AG09309 (cell line): ENCODE measurements at regions not wholly inside any gene's neighbourhood (a gene's known extent, or its start where the extent isn't known, plus 50 kb on each side); places are given as distances from the start of the nearest gene placed in this dataset.

ENCODE experiments used
- DNase-seq: peaks from one replicate; pipeline ENCODE4 v3.0.0-alpha.2; 2010; ENCODE audit warnings: low read depth
- H3K4me3 ChIP-seq: 2 replicates; pipeline ENCODE4 v1.5.1; 2011; ENCODE audit warnings: mild to moderate bottlenecking, low read depth, low read length, moderate library complexity; ENCODE audit not compliant: control insufficient read depth
- CTCF ChIP-seq: IDR thresholded peaks from 2 replicates; pipeline ENCODE4 v1.5.1; 2011; ENCODE audit warnings: mild to moderate bottlenecking, low read depth, low read length, inconsistent platforms; ENCODE audit not compliant: insufficient read depth, control insufficient read depth; ENCODE audit errors: missing control alignments

DNA sequence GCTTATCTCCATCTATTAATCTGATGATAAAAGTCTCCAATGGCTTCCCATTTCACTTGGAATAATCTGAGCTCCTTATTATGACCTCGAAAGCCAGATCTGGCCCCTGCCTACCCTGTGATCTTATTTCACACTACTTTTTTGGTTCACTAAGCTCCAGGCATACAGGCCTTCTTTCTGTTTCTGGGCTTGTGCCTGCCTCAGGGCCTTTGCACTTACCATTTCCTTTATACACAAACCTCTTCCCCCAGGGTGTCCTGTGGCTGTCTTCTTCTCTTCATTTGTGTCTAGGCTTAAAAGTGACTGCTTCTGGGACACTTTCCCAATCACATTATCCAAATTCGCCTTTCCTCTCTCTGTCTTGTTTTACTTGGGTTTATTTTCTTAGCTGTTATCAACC, 478.8 kb downstream of the LRIG3 start:
- H3K4me3 ChIP-seq, result no peak overlapping the region
- DNase-seq, result no peak
- TF ChIP-seq CTCF, result no peak

DNA sequence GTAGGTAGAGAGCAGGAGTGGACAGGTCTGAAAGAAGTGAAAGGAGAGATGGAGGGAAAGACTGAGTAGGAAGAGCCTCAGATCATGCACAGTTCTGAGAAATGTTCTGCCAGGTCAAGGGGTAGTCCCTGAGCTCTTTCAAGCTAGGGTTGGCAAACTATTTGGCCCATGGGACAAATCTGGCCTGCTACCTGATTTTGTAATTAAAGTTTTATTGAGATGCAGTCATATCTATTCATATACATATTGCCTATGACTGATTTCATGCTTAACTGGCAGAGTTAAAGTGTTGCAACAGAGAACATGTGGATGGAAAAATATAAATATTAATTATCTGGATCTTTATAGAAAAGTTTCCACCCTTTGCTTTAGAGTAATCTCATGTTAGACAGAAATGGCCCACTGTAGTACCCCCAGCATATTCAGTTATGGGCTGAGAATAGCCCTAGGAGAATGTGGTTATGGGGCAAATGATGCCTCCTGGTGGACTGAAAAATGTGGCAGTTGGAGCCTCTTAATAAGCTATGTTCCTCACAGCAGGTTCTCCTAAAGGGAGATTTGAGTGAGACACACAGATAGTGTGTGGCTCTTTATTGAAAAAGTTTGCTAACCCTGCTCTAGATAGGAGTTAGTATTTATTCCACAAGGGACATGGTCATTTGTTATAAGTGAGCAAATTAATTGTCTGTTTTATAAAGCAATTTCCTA, 476.9 kb downstream of the LRIG3 start:
- DNase-seq, result no peak
- no peak overlapping the region for H3K4me3 ChIP-seq
- TF ChIP-seq CTCF, result peak; percentile 49

GRCh38 chr12:58443981-58444371, 476.3 kb downstream of the LRIG3 start:
- no peak for TF ChIP-seq CTCF
- no peak for DNase-seq
- no peak overlapping the region for H3K4me3 ChIP-seq

DNA sequence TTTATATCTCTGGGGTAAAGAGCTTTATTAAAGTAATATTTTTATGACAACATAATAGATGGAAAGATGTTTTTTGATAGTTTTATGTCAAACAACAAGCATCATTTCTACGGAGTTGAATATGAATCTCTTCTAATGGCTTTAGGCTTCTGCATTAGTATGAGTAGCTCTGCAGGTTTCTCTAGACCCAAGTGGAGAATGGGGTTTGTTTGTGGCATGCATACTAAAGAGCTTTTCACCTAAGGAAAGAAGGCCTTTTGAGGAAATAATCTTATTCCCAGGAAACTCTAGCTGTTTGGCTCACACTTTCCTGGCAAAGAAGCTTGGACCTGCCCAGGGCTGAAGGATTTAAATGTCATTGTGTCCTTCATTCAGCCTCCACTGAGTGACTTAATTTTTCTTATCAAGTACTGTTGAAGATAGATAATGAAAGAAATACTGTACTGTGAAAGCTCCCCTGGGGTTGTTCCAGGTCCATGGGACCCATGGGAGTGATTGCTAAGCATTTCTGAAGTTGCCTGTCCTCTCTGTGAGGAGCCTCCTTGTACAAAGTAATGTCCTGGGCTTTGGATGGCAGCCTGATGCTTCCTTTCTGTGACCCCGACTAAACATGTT, 469.3 kb downstream of the LRIG3 start:
- no peak overlapping the region for H3K4me3 ChIP-seq
- DNase-seq, result no peak
- no peak for TF ChIP-seq CTCF

- TF ChIP-seq CTCF, result no peak
- no peak for DNase-seq
- H3K4me3 ChIP-seq, result no peak overlapping the region
Observed at GRCh38 chr12:58452546-58452945, 467.8 kb downstream of the LRIG3 start.

DNA sequence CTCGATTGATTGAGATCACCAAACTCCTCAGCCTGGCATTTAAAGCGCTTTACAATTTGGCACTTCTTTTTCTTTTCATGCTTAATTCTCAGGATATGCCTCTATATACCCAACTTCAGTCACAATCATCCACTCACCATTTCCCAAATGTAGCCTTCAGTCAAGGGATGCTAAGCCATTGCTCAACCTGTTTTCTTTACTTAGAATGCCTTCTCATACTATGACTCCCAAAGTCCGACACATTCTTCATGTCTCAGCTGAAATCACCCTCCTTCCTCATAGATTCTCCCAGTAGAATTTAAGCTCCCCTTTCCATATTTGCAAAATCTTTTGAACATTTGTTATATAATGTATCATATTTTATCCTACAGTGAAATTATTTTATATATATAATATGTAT, 467.0 kb downstream of the LRIG3 start:
- DNase-seq, result no peak
- H3K4me3 ChIP-seq, result no peak overlapping the region
- no peak for TF ChIP-seq CTCF
